Activated CD8-positive, alpha-beta T cell treated with anti-CD3 and anti-CD28 coated beads, Interleukin-2, amount 10 ng/mL, durations not matched to agents 7 days and 5 days (primary cell): ENCODE measurements at regions not wholly inside any gene's neighbourhood (a gene's known extent, or its start where the extent isn't known, plus 50 kb on each side); places are given as distances from the start of the nearest gene placed in this dataset.

Source experiments
- ATAC-seq: fragments of 150-1000 bp; cut with Tn5 transposase; one replicate; pipeline ENCODE4 v1.10.0; 2021; ENCODE audit warnings: moderate library complexity
- CTCF ChIA-PET: fragments of 350-600 bp; sonication (Branson Sonifier 250); formaldehyde crosslinking; loops from one replicate; lab custom pipeline; 2021; ENCODE audit warnings: antibody characterized with exemption; lab: Charles Lee
- POLR2A ChIA-PET: fragments of 350-600 bp; sonication (Branson Sonifier 250); formaldehyde crosslinking; loops from one replicate; lab custom pipeline; 2021; ENCODE audit warnings: antibody characterized with exemption; lab: Charles Lee
- DNase-seq: peaks from one replicate; pipeline ENCODE4 v3.0.0-alpha.2; 2020
- H3K27ac Mint-ChIP-seq: one replicate; pipeline ENCODE4 v1.8.0; 2021; ENCODE audit warnings: mild to moderate bottlenecking, mixed read lengths
- H3K27me3 Mint-ChIP-seq: one replicate; pipeline ENCODE4 v1.8.0; 2021; ENCODE audit warnings: low read depth, mixed read lengths
- H3K36me3 Mint-ChIP-seq: one replicate; pipeline ENCODE4 v1.8.0; 2021; ENCODE audit warnings: low read depth, mixed read lengths
- H3K4me1 Mint-ChIP-seq: one replicate; pipeline ENCODE4 v1.8.0; 2021; ENCODE audit warnings: low read depth, mixed read lengths
- H3K4me3 Mint-ChIP-seq: one replicate; pipeline ENCODE4 v1.8.0; 2021; ENCODE audit warnings: mild to moderate bottlenecking, mixed read lengths
- H3K9me3 Mint-ChIP-seq: one replicate; pipeline ENCODE4 v1.8.0; 2022; ENCODE audit warnings: mixed read lengths; ENCODE audit not compliant: insufficient read depth

GRCh38 chr13:84431646-84432045 lies 549.4 kb upstream of the SLITRK1 start:
- Mint-ChIP-seq H3K9me3 (peaks cover 3% of the 10 kb centered on the region), H3K4me1 (no peaks in the 10 kb centered on the region), H3K36me3 (no peaks in the 10 kb centered on the region), H3K27ac (no peak overlapping the region), H3K27me3 (no peaks in the 10 kb centered on the region), H3K4me3 (no peak overlapping the region)
- POLR2A ChIA-PET = no interaction called here
- CTCF ChIA-PET = no interaction called here
- ATAC-seq (no peak), DNase-seq (no peak)

GRCh38 chr13:84430446-84430845 lies 548.2 kb upstream of the SLITRK1 start:
- no peak for ATAC-seq
- Mint-ChIP-seq H3K36me3 (no peaks in the 10 kb centered on the region), H3K4me1 (no peaks in the 10 kb centered on the region), H3K4me3 (no peak overlapping the region), H3K27me3 (no peaks in the 10 kb centered on the region), H3K27ac (no peak overlapping the region), H3K9me3 (peaks cover 3% of the 10 kb centered on the region)
- ChIA-PET CTCF (no interaction called here), POLR2A (no interaction called here)
- no peak for DNase-seq

- H3K4me3 Mint-ChIP-seq = no peak overlapping the region
- DNase-seq (no peak), ATAC-seq (no peak)
- no peaks in the 10 kb centered on the region for H3K36me3 Mint-ChIP-seq
- CTCF ChIA-PET = no interaction called here
- no peak overlapping the region for H3K27ac Mint-ChIP-seq
- POLR2A ChIA-PET = no interaction called here
- H3K9me3 Mint-ChIP-seq = peaks cover 3% of the 10 kb centered on the region
- no peaks in the 10 kb centered on the region for H3K4me1 Mint-ChIP-seq
- H3K27me3 Mint-ChIP-seq = no peaks in the 10 kb centered on the region
Measured at GRCh38 chr13:84430015-84430414, 547.7 kb upstream of the SLITRK1 start.

- no peak overlapping the region for H3K27ac Mint-ChIP-seq
- POLR2A ChIA-PET = no interaction called here
- no peak overlapping the region for H3K4me3 Mint-ChIP-seq
- DNase-seq (no peak), ATAC-seq (no peak)
- peaks cover 16% of the 10 kb centered on the region for H3K9me3 Mint-ChIP-seq
- H3K4me1 Mint-ChIP-seq = no peaks in the 10 kb centered on the region
- CTCF ChIA-PET = no interaction called here
- no peaks in the 10 kb centered on the region for H3K27me3 Mint-ChIP-seq
- no peaks in the 10 kb centered on the region for H3K36me3 Mint-ChIP-seq
Measured at GRCh38 chr13:84418041-84418440, 535.8 kb upstream of the SLITRK1 start.

GRCh38 chr13:84417416-84417815 lies 535.1 kb upstream of the SLITRK1 start:
- DNase-seq (no peak), ATAC-seq (no peak)
- Mint-ChIP-seq H3K36me3 (no peaks in the 10 kb centered on the region), H3K4me1 (no peaks in the 10 kb centered on the region), H3K4me3 (no peak overlapping the region), H3K27me3 (no peaks in the 10 kb centered on the region), H3K27ac (no peak overlapping the region), H3K9me3 (peaks cover 16% of the 10 kb centered on the region)
- ChIA-PET CTCF (no interaction called here), POLR2A (no interaction called here)

GRCh38 chr13:84413016-84413415 lies 530.7 kb upstream of the SLITRK1 start:
- H3K4me3 Mint-ChIP-seq = no peak overlapping the region
- CTCF ChIA-PET = no interaction called here
- DNase-seq = no peak
- H3K27me3 Mint-ChIP-seq = no peaks in the 10 kb centered on the region
- H3K27ac Mint-ChIP-seq = no peak overlapping the region
- ATAC-seq = no peak
- H3K4me1 Mint-ChIP-seq = no peaks in the 10 kb centered on the region
- H3K36me3 Mint-ChIP-seq = no peaks in the 10 kb centered on the region
- H3K9me3 Mint-ChIP-seq = peaks cover 3% of the 10 kb centered on the region
- POLR2A ChIA-PET = no interaction called here

- DNase-seq = no peak
Measured at GRCh38 chr13:84405286-84405685, 523.0 kb upstream of the SLITRK1 start.

GRCh38 chr13:84400706-84401105 lies 518.4 kb upstream of the SLITRK1 start:
- H3K36me3 Mint-ChIP-seq = no peaks in the 10 kb centered on the region
- no peak overlapping the region for H3K27ac Mint-ChIP-seq
- no peaks in the 10 kb centered on the region for H3K9me3 Mint-ChIP-seq
- POLR2A ChIA-PET = no interaction called here
- DNase-seq = no peak
- H3K27me3 Mint-ChIP-seq = no peaks in the 10 kb centered on the region
- ATAC-seq = no peak
- H3K4me1 Mint-ChIP-seq = no peaks in the 10 kb centered on the region
- H3K4me3 Mint-ChIP-seq = no peak overlapping the region
- CTCF ChIA-PET = no interaction called here

More at GRCh38 chr13:84405286-84405685, 523.0 kb upstream of the SLITRK1 start:
- H3K27ac Mint-ChIP-seq = no peak overlapping the region
- no peaks in the 10 kb centered on the region for H3K9me3 Mint-ChIP-seq
- no peaks in the 10 kb centered on the region for H3K27me3 Mint-ChIP-seq
- H3K4me3 Mint-ChIP-seq = no peak overlapping the region
- no peaks in the 10 kb centered on the region for H3K36me3 Mint-ChIP-seq
- H3K4me1 Mint-ChIP-seq = no peaks in the 10 kb centered on the region
- ChIA-PET POLR2A (no interaction called here), CTCF (no interaction called here)
- no peak for ATAC-seq

GRCh38 chr13:84399320-84400085 lies 517.2 kb upstream of the SLITRK1 start:
- POLR2A ChIA-PET = no interaction called here
- Mint-ChIP-seq H3K36me3 (no peaks in the 10 kb centered on the region), H3K9me3 (peaks cover 6% of the 10 kb centered on the region), H3K4me1 (no peaks in the 10 kb centered on the region), H3K4me3 (no peak overlapping the region), H3K27ac (no peak overlapping the region), H3K27me3 (no peaks in the 10 kb centered on the region)
- DNase-seq (no peak), ATAC-seq (no peak)
- CTCF ChIA-PET = no interaction called here

GRCh38 chr13:84393981-84394625 lies 511.8 kb upstream of the SLITRK1 start:
- Mint-ChIP-seq H3K36me3 (no peaks in the 10 kb centered on the region), H3K27ac (no peak overlapping the region), H3K9me3 (peaks cover 18% of the 10 kb centered on the region), H3K4me3 (no peak overlapping the region), H3K27me3 (no peaks in the 10 kb centered on the region), H3K4me1 (no peaks in the 10 kb centered on the region)
- ChIA-PET CTCF (no interaction called here), POLR2A (no interaction called here)
- ATAC-seq (no peak), DNase-seq (no peak)

GRCh38 chr13:84380866-84381265 lies 498.6 kb upstream of the SLITRK1 start:
- CTCF ChIA-PET = no interaction called here
- Mint-ChIP-seq H3K9me3 (no peaks in the 10 kb centered on the region), H3K27ac (no peak overlapping the region), H3K36me3 (no peaks in the 10 kb centered on the region), H3K4me1 (no peaks in the 10 kb centered on the region), H3K4me3 (no peak overlapping the region), H3K27me3 (no peaks in the 10 kb centered on the region)
- DNase-seq (no peak), ATAC-seq (no peak)
- POLR2A ChIA-PET = no interaction called here

GRCh38 chr13:84377106-84377505 lies 494.8 kb upstream of the SLITRK1 start:
- Mint-ChIP-seq H3K9me3 (no peaks in the 10 kb centered on the region), H3K27ac (no peak overlapping the region), H3K4me3 (no peak overlapping the region), H3K36me3 (no peaks in the 10 kb centered on the region), H3K27me3 (no peaks in the 10 kb centered on the region), H3K4me1 (no peaks in the 10 kb centered on the region)
- DNase-seq (no peak), ATAC-seq (no peak)
- ChIA-PET CTCF (no interaction called here), POLR2A (no interaction called here)
